IPS-15b (cell line): ENCODE measurements at regions not wholly inside any gene's neighbourhood (a gene's known extent, or its start where the extent isn't known, plus 50 kb on each side); places are given as distances from the start of the nearest gene placed in this dataset.
"Not testable (repeated sequence)": the region's sequence is repeated elsewhere in the genome, so short reads cannot be mapped to it uniquely, and the experiment has no call there.

Source experiments
- H3K27me3 ChIP-seq: one replicate; pipeline ENCODE4 v1.6.1; 2013; ENCODE audit warnings: low read length; ENCODE audit not compliant: control insufficient read depth, insufficient read depth
- H3K36me3 ChIP-seq: one replicate; pipeline ENCODE4 v1.6.1; 2013; ENCODE audit warnings: low read length; ENCODE audit not compliant: control insufficient read depth, insufficient read depth
- H3K4me1 ChIP-seq: one replicate; pipeline ENCODE4 v1.6.1; 2013; ENCODE audit warnings: mild to moderate bottlenecking, low read length; ENCODE audit not compliant: control insufficient read depth, insufficient read depth
- H3K4me3 ChIP-seq: one replicate; pipeline ENCODE4 v1.5.1; 2013; ENCODE audit warnings: low read depth, low read length
- H3K9ac ChIP-seq: one replicate; pipeline ENCODE4 v1.6.1; 2013; ENCODE audit warnings: low read depth, mild to moderate bottlenecking, low read length
- H3K9me3 ChIP-seq: one replicate; pipeline ENCODE4 v1.6.1; 2013; ENCODE audit warnings: mild to moderate bottlenecking, low read length; ENCODE audit not compliant: control insufficient read depth, insufficient read depth

- no peak overlapping the region for H3K9ac ChIP-seq
- H3K27me3 ChIP-seq = no peaks in the 10 kb centered on the region
- H3K4me3 ChIP-seq = no peak overlapping the region
- no peaks in the 10 kb centered on the region for H3K36me3 ChIP-seq
- no peaks in the 10 kb centered on the region for H3K9me3 ChIP-seq
- peaks cover 2% of the 10 kb centered on the region for H3K4me1 ChIP-seq
Observed at GRCh38 chr12:124086299-124086898, 113.4 kb downstream of the ZNF664 start.

GRCh38 chr12:124087266-124088051 is 114.4 kb downstream of the ZNF664 start:
- Histone ChIP-seq H3K9me3 (no peaks in the 10 kb centered on the region), H3K9ac (no peak overlapping the region), H3K36me3 (no peaks in the 10 kb centered on the region), H3K27me3 (no peaks in the 10 kb centered on the region), H3K4me3 (no peak overlapping the region), H3K4me1 (peaks cover 2% of the 10 kb centered on the region)

- Histone ChIP-seq H3K36me3 (no peaks in the 10 kb centered on the region), H3K4me1 (peaks cover 2% of the 10 kb centered on the region), H3K27me3 (no peaks in the 10 kb centered on the region), H3K9ac (no peak overlapping the region), H3K9me3 (no peaks in the 10 kb centered on the region), H3K4me3 (no peak overlapping the region)
Observed at GRCh38 chr12:124088217-124088907, 115.3 kb downstream of the ZNF664 start.

- H3K27me3 ChIP-seq, H3K36me3 ChIP-seq, H3K4me3 ChIP-seq, H3K9ac ChIP-seq, H3K9me3 ChIP-seq, H3K4me1 ChIP-seq: not testable (repeated sequence)
Observed at GRCh38 chr12:124089181-124089914, 116.3 kb downstream of the ZNF664 start.

GRCh38 chr12:124091835-124092234 is 118.8 kb downstream of the ZNF664 start:
- no peaks in the 10 kb centered on the region for H3K27me3 ChIP-seq
- no peaks in the 10 kb centered on the region for H3K9me3 ChIP-seq
- H3K4me3 ChIP-seq = no peak overlapping the region
- H3K36me3 ChIP-seq = no peaks in the 10 kb centered on the region
- no peak overlapping the region for H3K9ac ChIP-seq
- peaks cover 2% of the 10 kb centered on the region for H3K4me1 ChIP-seq

- H3K9me3 ChIP-seq, H3K4me3 ChIP-seq, H3K4me1 ChIP-seq: not testable (repeated sequence)
Observed at GRCh38 chr12:124092532-124092931, 119.5 kb downstream of the ZNF664 start.

GRCh38 chr12:124093297-124093696 is 120.3 kb downstream of the ZNF664 start:
- Histone ChIP-seq H3K4me3 (no peak overlapping the region), H3K9me3 (no peaks in the 10 kb centered on the region), H3K4me1 (no peaks in the 10 kb centered on the region), H3K27me3 (no peaks in the 10 kb centered on the region), H3K36me3 (no peaks in the 10 kb centered on the region), H3K9ac (no peak overlapping the region)

More at GRCh38 chr12:124092532-124092931, 119.5 kb downstream of the ZNF664 start:
- not testable (repeated sequence) for H3K36me3 ChIP-seq, H3K27me3 ChIP-seq, H3K9ac ChIP-seq

GRCh38 chr12:124094188-124094587 is 121.2 kb downstream of the ZNF664 start:
- H3K27me3 ChIP-seq = no peaks in the 10 kb centered on the region
- no peak overlapping the region for H3K4me3 ChIP-seq
- no peaks in the 10 kb centered on the region for H3K36me3 ChIP-seq
- H3K9me3 ChIP-seq = no peaks in the 10 kb centered on the region
- no peaks in the 10 kb centered on the region for H3K4me1 ChIP-seq
- no peak overlapping the region for H3K9ac ChIP-seq

- Histone ChIP-seq H3K9me3 (no peaks in the 10 kb centered on the region), H3K36me3 (no peaks in the 10 kb centered on the region), H3K9ac (no peak overlapping the region), H3K4me1 (no peaks in the 10 kb centered on the region), H3K4me3 (no peak overlapping the region), H3K27me3 (no peaks in the 10 kb centered on the region)
Observed at GRCh38 chr12:124094733-124095132, 121.7 kb downstream of the ZNF664 start.

GRCh38 chr12:124096109-124096508 is 123.1 kb downstream of the ZNF664 start:
- H3K9me3 ChIP-seq = no peaks in the 10 kb centered on the region
- H3K27me3 ChIP-seq = no peaks in the 10 kb centered on the region

GRCh38 chr12:124096869-124097434 is 123.9 kb downstream of the ZNF664 start:
- Histone ChIP-seq H3K27me3 (no peaks in the 10 kb centered on the region), H3K4me1 (no peaks in the 10 kb centered on the region), H3K9ac (no peak overlapping the region), H3K36me3 (no peaks in the 10 kb centered on the region), H3K9me3 (no peaks in the 10 kb centered on the region), H3K4me3 (no peak overlapping the region)

More at GRCh38 chr12:124096109-124096508, 123.1 kb downstream of the ZNF664 start:
- H3K4me3 ChIP-seq = no peak overlapping the region
- H3K4me1 ChIP-seq = no peaks in the 10 kb centered on the region
- H3K9ac ChIP-seq = no peak overlapping the region
- H3K36me3 ChIP-seq = no peaks in the 10 kb centered on the region
